ENCODE measurements at regions not wholly inside any gene's neighbourhood (a gene's known extent, or its start where the extent isn't known, plus 50 kb on each side); places are given as distances from the start of the nearest gene placed in this dataset.

DNA sequence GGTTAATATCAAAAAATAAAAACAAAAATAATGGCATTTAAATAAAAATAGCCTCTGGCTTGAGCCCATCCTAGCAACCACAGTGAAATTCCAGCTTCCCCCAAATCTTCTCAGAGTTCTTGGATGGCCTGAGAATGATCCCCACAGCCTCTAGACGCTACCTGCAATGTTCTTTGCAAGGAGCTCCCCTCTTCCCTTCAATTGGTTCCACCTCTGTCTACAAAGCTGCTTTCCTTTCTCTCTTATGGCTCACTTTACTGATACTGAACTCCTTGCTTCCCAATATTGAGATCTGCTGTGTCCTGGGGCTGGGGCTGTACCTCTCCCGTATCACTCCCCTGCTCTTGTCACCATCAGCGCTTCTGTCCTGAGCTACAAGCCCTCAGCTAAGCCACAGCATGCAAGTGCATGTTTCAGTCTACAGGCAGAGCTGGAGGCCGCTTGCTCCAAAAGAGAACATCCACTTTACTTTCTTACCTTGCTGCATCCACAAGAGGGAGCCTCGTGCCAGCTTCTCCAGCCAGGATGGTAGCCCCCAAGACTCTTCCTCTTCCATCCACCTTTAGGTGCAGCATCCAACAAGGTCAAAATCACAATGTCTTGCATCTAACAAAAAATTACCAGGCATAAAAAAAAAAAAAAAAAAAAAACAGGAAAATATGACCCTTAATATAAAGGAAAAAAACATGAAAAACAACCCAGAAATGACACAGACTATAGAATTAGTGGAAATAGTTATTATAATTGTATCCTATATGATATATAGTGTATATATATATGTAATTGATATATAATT lies 57.4 kb upstream of the PRSS3 start:
- H3T11ph ChIP-seq (ENCODE audit: low read length) = no peak overlapping the region
- no peak overlapping the region for H2BK20ac ChIP-seq (ENCODE audit: low read depth, low read length, poor library complexity, severe bottlenecking)
- H3K36me3 Mint-ChIP-seq (ENCODE audit: insufficient read depth in 1 of 3, low read depth in 3 of 3) = no peaks in the 10 kb centered on the region
- H2BK12ac ChIP-seq (ENCODE audit: insufficient read length, low read depth, low read length) = no peak overlapping the region
- H4K5ac ChIP-seq (ENCODE audit: insufficient read length, low read depth, low read length) = no peak overlapping the region
- H3K9ac ChIP-seq (ENCODE audit: extremely low read depth, insufficient read length, low read length) = no peak overlapping the region
- H4K8ac ChIP-seq (replicated peaks; ENCODE audit: insufficient read length, low read depth, low read length) = no peak overlapping the region
- peak; percentile 83 for DNase-seq
- no peaks in the 10 kb centered on the region for H3K79me1 ChIP-seq (ENCODE audit: insufficient read depth, low read depth, low read length, poor library complexity, severe bottlenecking)
- H2BK120ac ChIP-seq (ENCODE audit: low read depth, low read length, poor library complexity, severe bottlenecking) = no peak overlapping the region
- no peaks in the 10 kb centered on the region for H3K23me2 ChIP-seq (ENCODE audit: insufficient read length, low read depth, low read length, poor library complexity, severe bottlenecking)
- H2BK15ac ChIP-seq (ENCODE audit: low read depth, low read length) = no peak overlapping the region
- H4K20me1 ChIP-seq (ENCODE audit: control insufficient read depth, insufficient read depth, insufficient read length) = no peaks in the 10 kb centered on the region
- no peak overlapping the region for H3K4me2 ChIP-seq (ENCODE audit: insufficient read depth, insufficient read length, low read length)
- no peak overlapping the region for H2AK5ac ChIP-seq (ENCODE audit: insufficient read length, low read length)
- no peak overlapping the region for H2AFZ ChIP-seq (ENCODE audit: low read length)
- no CpG with 5 or more reads among the region's 5 CpGs for WGBS (ENCODE audit: extremely low coverage, insufficient read length, low lambda C conversion rate)
- H3K27ac ChIP-seq (ENCODE audit: insufficient read length, low read depth, low read length) = no peak overlapping the region
- no peaks in the 10 kb centered on the region for H3K9me3 Mint-ChIP-seq
- H3K4me3 Mint-ChIP-seq = no peak overlapping the region
- H3K27me3 ChIP-seq (ENCODE audit: insufficient read depth, low read length) = no peaks in the 10 kb centered on the region
- H2BK5ac ChIP-seq (ENCODE audit: insufficient read length, low read length) = no peak overlapping the region
- TF ChIP-seq, protein P1, sequence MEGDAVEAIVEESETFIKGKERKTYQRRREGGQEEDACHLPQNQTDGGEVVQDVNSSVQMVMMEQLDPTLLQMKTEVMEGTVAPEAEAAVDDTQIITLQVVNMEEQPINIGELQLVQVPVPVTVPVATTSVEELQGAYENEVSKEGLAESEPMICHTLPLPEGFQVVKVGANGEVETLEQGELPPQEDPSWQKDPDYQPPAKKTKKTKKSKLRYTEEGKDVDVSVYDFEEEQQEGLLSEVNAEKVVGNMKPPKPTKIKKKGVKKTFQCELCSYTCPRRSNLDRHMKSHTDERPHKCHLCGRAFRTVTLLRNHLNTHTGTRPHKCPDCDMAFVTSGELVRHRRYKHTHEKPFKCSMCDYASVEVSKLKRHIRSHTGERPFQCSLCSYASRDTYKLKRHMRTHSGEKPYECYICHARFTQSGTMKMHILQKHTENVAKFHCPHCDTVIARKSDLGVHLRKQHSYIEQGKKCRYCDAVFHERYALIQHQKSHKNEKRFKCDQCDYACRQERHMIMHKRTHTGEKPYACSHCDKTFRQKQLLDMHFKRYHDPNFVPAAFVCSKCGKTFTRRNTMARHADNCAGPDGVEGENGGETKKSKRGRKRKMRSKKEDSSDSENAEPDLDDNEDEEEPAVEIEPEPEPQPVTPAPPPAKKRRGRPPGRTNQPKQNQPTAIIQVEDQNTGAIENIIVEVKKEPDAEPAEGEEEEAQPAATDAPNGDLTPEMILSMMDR (conservative IDR thresholded peaks at IDR 0.05) = peak; percentile 83
- H3K27ac Mint-ChIP-seq = no peak overlapping the region
- H3K23ac ChIP-seq (ENCODE audit: insufficient read length, low read depth, low read length) = no peak overlapping the region
- peaks cover 3% of the 10 kb centered on the region for H3K27me3 Mint-ChIP-seq (ENCODE audit: low read depth)
- no peaks in the 10 kb centered on the region for H3K9me3 ChIP-seq (ENCODE audit: control insufficient read depth, low read depth, low read length)
- peaks cover 2 to 10% of the 10 kb centered on the region in 2 experiments for H3K4me1 Mint-ChIP-seq
- H3K79me2 ChIP-seq (ENCODE audit: insufficient read depth, low read length) = no peaks in the 10 kb centered on the region
- H3K4ac ChIP-seq (ENCODE audit: low read depth, low read length) = no peak overlapping the region
- no peak overlapping the region for H3K56ac ChIP-seq (ENCODE audit: insufficient read length, low read depth, low read length)
- no peaks in the 10 kb centered on the region for H3K4me1 ChIP-seq (ENCODE audit: insufficient read depth, low read length)
- H4K91ac ChIP-seq (ENCODE audit: insufficient read length, low read depth, low read length) = no peak overlapping the region
- H3K18ac ChIP-seq (ENCODE audit: insufficient read length, low read depth, low read length) = no peak overlapping the region
- no peak overlapping the region for H3K14ac ChIP-seq (ENCODE audit: insufficient read depth, low read length)
